G401.6 (cell line): ENCODE measurements at regions not wholly inside any gene's neighbourhood (a gene's known extent, or its start where the extent isn't known, plus 50 kb on each side); places are given as distances from the start of the nearest gene placed in this dataset.
"Not testable (repeated sequence)": the region's sequence is repeated elsewhere in the genome, so short reads cannot be mapped to it uniquely, and the experiment has no call there.

Experiments
- FAIRE-seq: peaks from 2 replicates; lab custom pipeline; 2012; peaks lifted over from hg19 to GRCh38; lab: Jason Lieb, UNC

GRCh38 chr6:137399881-137400443, 94.2 kb downstream of the OLIG3 start:
- no peak for FAIRE-seq

DNA sequence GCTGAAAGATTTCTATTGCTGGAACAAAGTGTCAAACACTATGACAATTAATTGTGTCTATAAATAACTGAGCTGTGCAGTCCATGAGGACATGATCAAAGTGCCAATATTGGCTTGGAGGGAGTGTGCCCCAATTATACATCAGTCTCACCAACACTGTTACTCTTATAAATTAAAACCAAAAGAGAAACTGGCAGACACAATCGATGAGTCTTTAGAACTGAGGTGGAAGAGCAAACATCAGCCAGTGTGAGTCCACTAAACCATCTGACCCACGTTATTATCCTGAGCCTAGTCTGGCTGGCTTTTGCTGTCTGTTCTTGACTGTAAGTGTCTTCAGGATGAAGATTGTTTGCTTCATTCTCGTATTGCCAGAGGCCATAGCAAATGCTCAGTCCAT, 98.9 kb downstream of the OLIG3 start:
- FAIRE-seq: no peak

GRCh38 chr6:137391061-137391814, 103.0 kb downstream of the OLIG3 start:
- FAIRE-seq: no peak

- no peak for FAIRE-seq
Measured at GRCh38 chr6:137390334-137390733, 103.9 kb downstream of the OLIG3 start.

GRCh38 chr6:137389150-137389704, 105.0 kb downstream of the OLIG3 start:
- no peak for FAIRE-seq

DNA sequence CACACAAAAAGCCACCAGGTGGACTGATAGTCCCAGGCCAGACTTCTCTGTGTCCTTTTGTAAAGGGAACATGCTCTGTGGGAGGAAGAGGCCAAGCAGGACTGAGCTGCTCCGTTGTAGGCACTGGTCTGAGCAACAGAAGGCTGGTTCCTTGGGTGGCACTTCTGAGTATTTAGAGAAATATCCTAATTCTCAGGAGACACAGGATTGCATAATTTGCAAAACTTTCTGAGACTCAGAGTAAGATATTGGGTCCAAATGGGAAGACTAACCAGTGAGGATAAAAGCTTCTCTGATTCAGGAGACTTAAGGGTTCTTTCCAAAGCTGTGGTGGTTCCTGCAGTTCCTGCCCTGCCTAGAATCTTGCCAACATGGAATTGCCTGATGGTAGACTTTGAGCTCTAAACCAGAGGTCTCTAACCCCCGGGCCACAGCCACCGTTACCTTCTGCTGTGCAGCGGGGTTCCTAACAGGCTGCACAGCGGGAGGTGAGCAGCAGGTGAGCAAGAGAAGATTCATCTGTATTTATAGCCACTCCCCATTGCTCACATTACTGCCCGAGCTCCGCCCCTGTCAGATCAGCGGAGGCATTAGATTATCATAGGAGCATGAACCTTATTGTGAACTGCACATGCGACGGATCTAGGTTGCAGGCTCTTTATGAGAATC, 107.0 kb downstream of the OLIG3 start:
- no peak for FAIRE-seq

- not testable (repeated sequence) for FAIRE-seq
Measured at GRCh38 chr6:137383287-137383686, 110.9 kb downstream of the OLIG3 start.

DNA sequence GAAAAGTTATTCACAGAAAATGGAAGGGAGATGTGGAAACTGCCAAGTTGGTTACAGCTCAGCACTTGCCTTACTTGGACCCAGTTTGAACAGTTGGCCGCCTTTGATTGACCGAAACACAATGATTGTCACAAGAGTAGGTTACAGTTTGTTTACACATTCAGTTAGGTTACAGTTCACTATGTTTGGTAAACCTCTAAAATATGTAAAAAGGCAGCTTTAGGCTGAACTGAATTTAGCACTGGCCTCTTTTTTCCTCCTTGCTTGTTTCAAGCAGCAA, 116.2 kb downstream of the OLIG3 start:
- no peak for FAIRE-seq

DNA sequence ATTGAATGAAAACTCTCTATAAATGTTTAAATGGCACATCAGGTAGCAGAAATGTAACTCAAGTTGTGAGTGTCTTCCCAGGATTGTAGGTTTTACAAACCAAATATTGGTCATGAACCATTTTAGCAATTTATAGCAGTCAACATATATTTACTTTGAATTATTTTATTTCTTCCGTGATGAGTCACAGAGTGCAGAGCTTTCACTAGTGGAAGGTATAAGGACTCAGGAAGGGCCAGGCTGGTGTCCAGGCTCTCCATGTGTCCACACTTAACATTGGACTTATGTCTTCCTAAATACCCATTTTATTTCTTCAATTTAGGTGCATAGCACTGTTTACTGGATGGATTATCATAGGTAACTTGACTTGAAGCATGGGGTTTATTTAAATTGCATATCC, 120.9 kb downstream of the OLIG3 start:
- FAIRE-seq: no peak

DNA sequence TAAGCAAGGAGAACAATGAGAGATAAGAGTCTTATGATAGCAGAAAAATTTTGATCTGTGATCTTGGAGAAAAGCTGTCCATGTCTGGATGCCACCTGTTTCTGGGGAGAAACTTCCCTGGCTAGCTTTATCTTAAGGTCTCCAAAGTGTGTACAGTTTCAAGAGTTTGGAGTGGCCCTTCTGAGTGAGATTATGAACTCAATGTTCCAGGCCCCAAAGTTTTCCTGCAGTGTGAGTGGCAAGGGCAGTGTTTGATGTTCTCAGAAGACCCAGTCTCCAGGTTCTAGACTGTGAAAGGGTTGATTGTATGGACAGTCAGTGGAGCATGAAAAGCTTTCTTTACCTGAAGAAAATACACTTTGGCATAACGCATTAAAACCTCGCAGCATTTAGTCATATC, 121.7 kb downstream of the OLIG3 start:
- FAIRE-seq: no peak

DNA sequence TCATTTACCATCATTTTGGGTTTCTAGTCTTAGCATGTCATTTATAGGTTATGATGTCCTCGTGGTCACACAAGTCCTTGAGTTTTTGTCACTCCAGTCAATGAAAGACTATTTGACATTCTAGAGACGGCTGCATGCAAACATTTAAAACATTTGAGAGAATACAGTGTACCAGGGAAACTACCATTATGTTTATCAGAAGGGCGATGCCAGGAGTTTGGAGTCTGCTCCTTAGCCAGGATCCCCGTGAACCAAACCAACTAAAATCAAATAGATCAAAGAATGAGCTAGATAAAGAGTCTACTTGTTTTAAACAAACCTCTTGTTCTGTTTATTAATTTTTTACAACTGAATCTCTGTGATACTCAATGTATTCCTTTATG, 122.6 kb downstream of the OLIG3 start:
- FAIRE-seq: no peak

- peak; percentile 8 for FAIRE-seq
Measured at GRCh38 chr6:137370871-137371633, 123.1 kb downstream of the OLIG3 start.

DNA sequence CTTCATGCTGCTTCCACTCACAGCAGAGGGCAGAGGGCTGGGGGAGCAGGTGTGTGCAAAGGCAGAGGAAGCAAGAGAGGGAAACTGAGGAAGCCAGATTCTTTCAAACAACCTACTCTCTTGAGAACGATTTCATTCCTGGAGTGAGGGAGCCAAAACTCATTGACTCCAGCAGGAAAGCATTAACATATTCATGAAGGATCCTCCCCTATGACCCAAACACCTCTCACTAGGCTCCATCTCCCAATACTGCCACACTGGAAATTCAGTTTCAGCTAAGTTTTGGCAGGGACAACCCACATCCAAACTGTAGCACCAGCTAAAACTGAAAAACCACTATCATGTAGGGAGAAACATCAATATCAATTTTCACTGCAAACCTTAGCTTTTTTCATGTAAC, 125.1 kb downstream of the OLIG3 start:
- no peak for FAIRE-seq

GRCh38 chr6:137365707-137366437, 128.3 kb downstream of the OLIG3 start:
- FAIRE-seq: no peak

- FAIRE-seq: no peak
Measured at GRCh38 chr6:137363805-137364138, 130.4 kb downstream of the OLIG3 start.

GRCh38 chr6:137362878-137363804, 131.1 kb downstream of the OLIG3 start:
- FAIRE-seq: no peak

DNA sequence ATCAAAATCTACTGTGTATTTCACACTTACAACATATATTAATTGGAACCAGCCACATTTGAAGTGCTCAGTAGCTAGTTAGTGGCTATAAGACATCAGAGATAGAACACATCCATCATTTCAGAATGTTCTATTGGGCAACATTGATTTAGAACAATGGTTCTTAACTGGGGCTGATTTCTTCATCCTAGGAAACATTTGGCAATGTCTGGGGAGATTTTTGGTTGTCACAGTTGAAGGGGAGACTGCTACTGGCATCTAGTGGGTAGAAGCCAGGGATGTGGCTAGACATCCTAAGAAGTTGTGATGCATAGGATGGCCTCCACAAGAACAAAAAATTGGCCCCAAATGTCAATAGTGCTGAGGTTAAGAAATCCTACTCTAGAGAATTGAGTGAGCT, 132.5 kb downstream of the OLIG3 start:
- no peak for FAIRE-seq

GRCh38 chr6:137358273-137358672, 135.9 kb downstream of the OLIG3 start:
- FAIRE-seq: no peak

- no peak for FAIRE-seq
Measured at GRCh38 chr6:137357948-137358266, 136.3 kb downstream of the OLIG3 start.

DNA sequence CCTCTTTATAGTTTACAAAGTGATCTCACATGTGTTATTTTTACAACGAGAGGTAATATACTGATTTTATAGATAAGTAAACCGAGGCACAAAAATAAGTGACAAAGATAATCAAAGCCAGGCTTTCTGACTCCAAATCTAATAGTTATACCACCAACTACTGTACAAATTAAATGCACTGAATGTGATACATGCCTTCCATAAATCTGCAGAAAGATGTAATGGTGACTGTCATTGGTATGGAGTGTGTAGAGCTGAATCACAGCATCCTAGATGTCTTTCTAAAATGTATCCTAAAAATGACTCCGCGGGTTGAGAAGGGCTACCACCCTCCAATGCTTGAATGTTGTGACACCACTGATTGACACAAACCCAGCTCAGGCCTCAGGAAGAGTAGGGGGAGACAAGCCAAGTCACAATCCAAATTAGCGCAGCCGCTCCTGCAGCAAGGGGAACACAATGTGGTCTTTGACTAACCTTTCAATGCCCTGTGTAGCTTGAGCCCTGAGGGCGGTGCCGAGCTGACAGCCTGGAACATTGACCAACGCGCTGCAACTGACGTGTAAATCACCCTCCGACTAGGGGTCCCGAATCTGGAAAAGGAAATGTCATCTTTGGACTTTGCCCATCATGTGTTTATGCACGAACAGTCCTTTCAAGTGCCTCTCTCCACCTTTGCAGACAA, 136.8 kb downstream of the OLIG3 start:
- no peak for FAIRE-seq
